WTC11 (cell line): ENCODE measurements at regions not wholly inside any gene's neighbourhood (a gene's known extent, or its start where the extent isn't known, plus 50 kb on each side); places are given as distances from the start of the nearest gene placed in this dataset.

Source experiments
- AR ChIP-seq: fragments of 250-450 bp; sonication (Bioruptor Pico); IDR thresholded peaks from 2 replicates; pipeline ENCODE4 v1.9.0; 2021; ENCODE audit warnings: mild to moderate bottlenecking
- ATF3 ChIP-seq: sonication (generic); formaldehyde crosslinking; conservative IDR thresholded peaks from 2 replicates; pipeline ENCODE4 v1.8.1; 2022; ENCODE audit warnings: mild to moderate bottlenecking, missing genetic modification reagents
- CTCF ChIP-seq: fragments of 200-600 bp; IDR thresholded peaks from 2 replicates; pipeline ENCODE4 v1.8.0; 2022; ENCODE audit warnings: antibody characterized with exemption
- E2F1 ChIP-seq: sonication (generic); formaldehyde crosslinking; IDR thresholded peaks from 2 replicates; pipeline ENCODE4 v1.8.0; 2022; ENCODE audit warnings: mild to moderate bottlenecking, missing genetic modification reagents
- E2F4 ChIP-seq: sonication (generic); formaldehyde crosslinking; IDR thresholded peaks from 2 replicates; pipeline ENCODE4 v1.8.1; 2022; ENCODE audit warnings: low read depth, mild to moderate bottlenecking, moderate library complexity, missing genetic modification reagents, borderline replicate concordance
- E2F5 ChIP-seq: sonication (generic); formaldehyde crosslinking; IDR thresholded peaks from 2 replicates; pipeline ENCODE4 v1.8.1; 2022; ENCODE audit warnings: mild to moderate bottlenecking, moderate library complexity, missing genetic modification reagents
- ELF4 ChIP-seq: sonication (generic); formaldehyde crosslinking; IDR thresholded peaks from 2 replicates; pipeline ENCODE4 v1.8.1; 2022; ENCODE audit warnings: low read depth, mild to moderate bottlenecking, moderate library complexity, missing genetic modification reagents
- ERG ChIP-seq: fragments of 250-450 bp; sonication (Bioruptor Pico); IDR thresholded peaks from 2 replicates; pipeline ENCODE4 v1.8.0; 2021; ENCODE audit warnings: mild to moderate bottlenecking
- ESRRA ChIP-seq: sonication (generic); formaldehyde crosslinking; IDR thresholded peaks from 2 replicates; pipeline ENCODE4 v1.8.1; 2022; ENCODE audit warnings: mild to moderate bottlenecking, missing genetic modification reagents, borderline replicate concordance
- ETV6 ChIP-seq: sonication (generic); formaldehyde crosslinking; IDR thresholded peaks from 2 replicates; pipeline ENCODE4 v1.8.1; 2022; ENCODE audit warnings: mild to moderate bottlenecking, missing genetic modification reagents
- FOXP1 ChIP-seq: sonication (generic); formaldehyde crosslinking; IDR thresholded peaks from 2 replicates; pipeline ENCODE4 v1.8.0; 2022; ENCODE audit warnings: missing genetic modification reagents, mild to moderate bottlenecking, moderate library complexity, borderline replicate concordance
- KAT7 ChIP-seq: sonication (generic); formaldehyde crosslinking; IDR thresholded peaks from 2 replicates; pipeline ENCODE4 v1.8.1; 2023; ENCODE audit warnings: missing genetic modification reagents, mild to moderate bottlenecking, borderline replicate concordance
- MAX ChIP-seq: sonication (generic); formaldehyde crosslinking; IDR thresholded peaks from 2 replicates; pipeline ENCODE4 v1.8.0; 2022; ENCODE audit warnings: mild to moderate bottlenecking, missing genetic modification reagents
- MYBL2 ChIP-seq: sonication (generic); formaldehyde crosslinking; IDR thresholded peaks from 2 replicates; pipeline ENCODE4 v1.8.1; 2023; ENCODE audit warnings: mild to moderate bottlenecking, moderate library complexity, missing genetic modification reagents
- NR1H2 ChIP-seq: sonication (generic); formaldehyde crosslinking; IDR thresholded peaks from 2 replicates; pipeline ENCODE4 v1.9.0; 2021; ENCODE audit warnings: mild to moderate bottlenecking, moderate library complexity, missing genetic modification reagents
- NR3C1 ChIP-seq: sonication (generic); formaldehyde crosslinking; conservative IDR thresholded peaks from 2 replicates; pipeline ENCODE4 v1.8.1; 2023; ENCODE audit warnings: low read depth, mild to moderate bottlenecking, missing genetic modification reagents
- OVOL2 ChIP-seq: fragments of 250-450 bp; sonication (Bioruptor Pico); IDR thresholded peaks from 2 replicates; pipeline ENCODE4 v1.9.0; 2021; ENCODE audit warnings: mild to moderate bottlenecking, borderline replicate concordance
- RORB ChIP-seq: fragments of 250-450 bp; sonication (Bioruptor Pico); IDR thresholded peaks from 2 replicates; pipeline ENCODE4 v1.9.0; 2021; ENCODE audit warnings: mild to moderate bottlenecking
- SMAD4 ChIP-seq: sonication (generic); formaldehyde crosslinking; IDR thresholded peaks from 2 replicates; pipeline ENCODE4 v1.8.0; 2022; ENCODE audit warnings: mild to moderate bottlenecking, missing genetic modification reagents
- SP1 ChIP-seq: sonication (generic); formaldehyde crosslinking; conservative IDR thresholded peaks from 2 replicates; pipeline ENCODE4 v1.8.1; 2022; ENCODE audit warnings: missing genetic modification reagents
- TCF7 ChIP-seq: sonication (generic); formaldehyde crosslinking; IDR thresholded peaks from 2 replicates; pipeline ENCODE4 v1.8.0; 2022; ENCODE audit warnings: mild to moderate bottlenecking, low read depth, missing genetic modification reagents, moderate library complexity
- TEAD1 ChIP-seq: sonication (generic); formaldehyde crosslinking; IDR thresholded peaks from 2 replicates; pipeline ENCODE4 v1.8.0; 2022; ENCODE audit warnings: mild to moderate bottlenecking, missing genetic modification reagents
- TEAD4 ChIP-seq: sonication (generic); formaldehyde crosslinking; IDR thresholded peaks from 2 replicates; pipeline ENCODE4 v1.8.0; 2022; ENCODE audit warnings: mild to moderate bottlenecking, missing genetic modification reagents
- TP53 ChIP-seq: sonication (generic); formaldehyde crosslinking; IDR thresholded peaks from 2 replicates; pipeline ENCODE4 v1.8.1; 2023; ENCODE audit warnings: mild to moderate bottlenecking, missing genetic modification reagents
- ZNF121 ChIP-seq: sonication (generic); formaldehyde crosslinking; IDR thresholded peaks from 2 replicates; pipeline ENCODE4 v1.8.0; 2023; ENCODE audit warnings: missing genetic modification reagents
- ZNF396 ChIP-seq: fragments of 250-450 bp; sonication (Bioruptor Pico); IDR thresholded peaks from 2 replicates; pipeline ENCODE4 v1.8.0; 2021; ENCODE audit warnings: mild to moderate bottlenecking, moderate library complexity, borderline replicate concordance
- ZNF671 ChIP-seq: fragments of 250-450 bp; sonication (Bioruptor Pico); IDR thresholded peaks from 2 replicates; pipeline ENCODE4 v1.8.0; 2021; ENCODE audit warnings: mild to moderate bottlenecking

- TF ChIP-seq RORB (CRISPR knock-in tag): no peak
- no peak for TF ChIP-seq CTCF
- TF ChIP-seq TCF7 (CRISPR knock-in tag): no peak
- no peak for TF ChIP-seq SMAD4 (CRISPR knock-in tag)
- TF ChIP-seq ELF4 (CRISPR knock-in tag): no peak
- TF ChIP-seq NR1H2 (CRISPR knock-in tag): no peak
- TF ChIP-seq KAT7 (CRISPR knock-in tag): no peak
- no peak for TF ChIP-seq E2F1 (CRISPR knock-in tag)
- TF ChIP-seq ZNF671 (CRISPR knock-in tag): no peak
- no peak for TF ChIP-seq TP53
- TF ChIP-seq SP1 (CRISPR knock-in tag): no peak
- TF ChIP-seq TEAD1 (CRISPR knock-in tag): 0 out of 2 replicates have a peak, but pooled peaks have one; percentile 44
- no peak for TF ChIP-seq MYBL2
- no peak for TF ChIP-seq ESRRA (CRISPR knock-in tag)
- no peak for TF ChIP-seq E2F4 (CRISPR knock-in tag)
- TF ChIP-seq ERG (CRISPR knock-in tag): no peak
- no peak for TF ChIP-seq OVOL2 (CRISPR knock-in tag)
- TF ChIP-seq MAX (CRISPR knock-in tag): peak; percentile 61; the same call in 1 of the 2 replicates
- no peak for TF ChIP-seq ETV6 (CRISPR knock-in tag)
- TF ChIP-seq FOXP1 (CRISPR knock-in tag): peak; percentile 28; the same call in 1 of the 2 replicates
- TF ChIP-seq ZNF121 (CRISPR knock-in tag): no peak
- TF ChIP-seq AR (CRISPR knock-in tag): no peak
- TF ChIP-seq E2F5 (CRISPR knock-in tag): no peak
- no peak for TF ChIP-seq ZNF396 (CRISPR knock-in tag)
- TF ChIP-seq ATF3 (CRISPR knock-in tag): no peak
- no peak for TF ChIP-seq NR3C1 (CRISPR knock-in tag)
- no peak for TF ChIP-seq TEAD4
Observed at GRCh38 chr22:48369789-48370507, 1457.7 kb downstream of the BRD1 start (continued).
